ENCODE measurements at regions not wholly inside any gene's neighbourhood (a gene's known extent, or its start where the extent isn't known, plus 50 kb on each side); places are given as distances from the start of the nearest gene placed in this dataset.

DNA sequence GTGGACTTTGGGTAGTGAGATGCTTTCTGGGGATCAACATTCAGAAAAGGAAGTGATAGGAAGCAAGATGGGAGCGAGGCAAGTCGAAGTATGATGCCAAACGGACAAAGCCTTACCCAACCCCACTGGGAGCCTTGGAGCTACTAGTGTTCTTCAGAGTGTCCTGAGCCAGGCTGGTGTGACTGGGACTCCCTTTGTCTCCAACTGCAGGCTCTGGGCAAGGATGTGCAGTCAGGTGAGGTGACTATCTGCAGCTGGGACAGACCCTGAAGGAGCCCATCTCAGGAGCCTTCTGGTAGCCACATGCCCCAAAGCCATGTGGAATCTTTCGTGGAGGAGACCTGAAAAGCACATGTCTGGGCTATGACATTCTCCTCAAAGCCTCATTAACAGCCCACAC lies 360.6 kb downstream of the MTRR start:
- POLR2A ChIA-PET, result no interaction called here
- BruUV-seq (replicated peaks), result no TSS peak
- RAD21 ChIA-PET (ENCODE audit: low non-redundant PET in 1 of 2, low total read pairs in 2 of 2, uncharacterized antibody in 2 of 2, unreplicated experiment in 2 of 2), result no interaction called here

More for the DNA sequence above, 360.6 kb downstream of the MTRR start:
- Histone ChIP-seq H3K4me1 (ENCODE audit: control insufficient read depth in 1 of 2, insufficient read depth in 2 of 2, low read length in 2 of 2) (no peaks in the 10 kb centered on the region), H3K9me3 (ENCODE audit: control insufficient read depth in 1 of 2, insufficient read depth in 1 of 2, low read depth in 1 of 2, low read length in 2 of 2) (peaks cover 0 to 19% of the 10 kb centered on the region in 2 experiments; a peak in 2 of 4 replicates), H3K36me3 (ENCODE audit: control insufficient read depth in 1 of 2, insufficient read depth in 2 of 2, low read length in 2 of 2) (no peaks in the 10 kb centered on the region), H3K4me2 (ENCODE audit: low read length) (no peak overlapping the region), H3K27ac (ENCODE audit: low read depth, low read length) (no peak overlapping the region), H3K9me2 (ENCODE audit: insufficient read depth) (no peaks in the 10 kb centered on the region), H4K20me1 (ENCODE audit: insufficient read depth) (no peaks in the 10 kb centered on the region), H3K79me2 (ENCODE audit: insufficient read depth, low read length) (no peaks in the 10 kb centered on the region), H3K4me3 (replicated peaks in 1 of 2; ENCODE audit: low read depth in 1 of 2, low read length in 2 of 2) (no peak overlapping the region), H3K27me3 (ENCODE audit: insufficient read depth, low read length) (no peaks in the 10 kb centered on the region), H3K9ac (ENCODE audit: low read length) (no peak overlapping the region), H2AFZ (ENCODE audit: low read depth, low read length, poor library complexity, severe bottlenecking) (no peak overlapping the region)
- intact Hi-C loops (cut with micrococcal nuclease), result no loop called here
- ATAC-seq, result no peak
- CTCF ChIA-PET, result no interaction called here
- no peak for TF ChIP-seq YY1 (IDR thresholded peaks at IDR 0.05; ENCODE audit: extremely low read depth, insufficient replicate concordance, low read depth, low read length)
- TF ChIP-seq, protein P1, sequence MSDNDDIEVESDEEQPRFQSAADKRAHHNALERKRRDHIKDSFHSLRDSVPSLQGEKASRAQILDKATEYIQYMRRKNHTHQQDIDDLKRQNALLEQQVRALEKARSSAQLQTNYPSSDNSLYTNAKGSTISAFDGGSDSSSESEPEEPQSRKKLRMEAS (IDR thresholded peaks at IDR 0.05), result no peak
- no peak for TF ChIP-seq ZFX (IDR thresholded peaks at IDR 0.05)
- no peak for TF ChIP-seq JUND (IDR thresholded peaks at IDR 0.05)
- no peak for TF ChIP-seq TCF7L2 (IDR thresholded peaks at IDR 0.05; ENCODE audit: borderline replicate concordance, extremely low read depth, insufficient read depth, insufficient read length)
- TF ChIP-seq, protein P2, sequence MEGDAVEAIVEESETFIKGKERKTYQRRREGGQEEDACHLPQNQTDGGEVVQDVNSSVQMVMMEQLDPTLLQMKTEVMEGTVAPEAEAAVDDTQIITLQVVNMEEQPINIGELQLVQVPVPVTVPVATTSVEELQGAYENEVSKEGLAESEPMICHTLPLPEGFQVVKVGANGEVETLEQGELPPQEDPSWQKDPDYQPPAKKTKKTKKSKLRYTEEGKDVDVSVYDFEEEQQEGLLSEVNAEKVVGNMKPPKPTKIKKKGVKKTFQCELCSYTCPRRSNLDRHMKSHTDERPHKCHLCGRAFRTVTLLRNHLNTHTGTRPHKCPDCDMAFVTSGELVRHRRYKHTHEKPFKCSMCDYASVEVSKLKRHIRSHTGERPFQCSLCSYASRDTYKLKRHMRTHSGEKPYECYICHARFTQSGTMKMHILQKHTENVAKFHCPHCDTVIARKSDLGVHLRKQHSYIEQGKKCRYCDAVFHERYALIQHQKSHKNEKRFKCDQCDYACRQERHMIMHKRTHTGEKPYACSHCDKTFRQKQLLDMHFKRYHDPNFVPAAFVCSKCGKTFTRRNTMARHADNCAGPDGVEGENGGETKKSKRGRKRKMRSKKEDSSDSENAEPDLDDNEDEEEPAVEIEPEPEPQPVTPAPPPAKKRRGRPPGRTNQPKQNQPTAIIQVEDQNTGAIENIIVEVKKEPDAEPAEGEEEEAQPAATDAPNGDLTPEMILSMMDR (IDR thresholded peaks at IDR 0.05 in 2 of 3, conservative IDR thresholded peaks at IDR 0.05 in 1 of 3; ENCODE audit: borderline replicate concordance in 1 of 3, insufficient read depth in 1 of 3, low read depth in 2 of 3, low read length in 2 of 3), result no peak
- TF ChIP-seq EGR1 (IDR thresholded peaks at IDR 0.05; ENCODE audit: low read depth), result no peak
- TF ChIP-seq, protein P3, sequence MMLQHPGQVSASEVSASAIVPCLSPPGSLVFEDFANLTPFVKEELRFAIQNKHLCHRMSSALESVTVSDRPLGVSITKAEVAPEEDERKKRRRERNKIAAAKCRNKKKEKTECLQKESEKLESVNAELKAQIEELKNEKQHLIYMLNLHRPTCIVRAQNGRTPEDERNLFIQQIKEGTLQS (IDR thresholded peaks at IDR 0.05), result no peak
- TF ChIP-seq CEBPB (IDR thresholded peaks at IDR 0.05; ENCODE audit: low read depth), result no peak
- TF ChIP-seq ELF1 (IDR thresholded peaks at IDR 0.05; ENCODE audit: borderline replicate concordance, low read depth), result no peak
- no peak for TF ChIP-seq ZNF274 (IDR thresholded peaks at IDR 0.05; ENCODE audit: low read depth, low read length)
- no peak for TF ChIP-seq POLR2A (IDR thresholded peaks at IDR 0.05; ENCODE audit: borderline replicate concordance, extremely low read depth, insufficient read depth, insufficient read length)
- no peak for TF ChIP-seq RAD21 (IDR thresholded peaks at IDR 0.05; ENCODE audit: low read depth)
- TF ChIP-seq FOSL1 (IDR thresholded peaks at IDR 0.05; ENCODE audit: low read depth), result no peak
- no peak for TF ChIP-seq SIN3A (IDR thresholded peaks at IDR 0.05; ENCODE audit: low read depth)
- no peak for TF ChIP-seq EZH2phosphoT487 (IDR thresholded peaks at IDR 0.05; ENCODE audit: borderline replicate concordance)
- no peak for DNase-seq (ENCODE audit: low read depth, low spot score)
